ENCODE measurements at regions not wholly inside any gene's neighbourhood (a gene's known extent, or its start where the extent isn't known, plus 50 kb on each side); places are given as distances from the start of the nearest gene placed in this dataset.

DNA sequence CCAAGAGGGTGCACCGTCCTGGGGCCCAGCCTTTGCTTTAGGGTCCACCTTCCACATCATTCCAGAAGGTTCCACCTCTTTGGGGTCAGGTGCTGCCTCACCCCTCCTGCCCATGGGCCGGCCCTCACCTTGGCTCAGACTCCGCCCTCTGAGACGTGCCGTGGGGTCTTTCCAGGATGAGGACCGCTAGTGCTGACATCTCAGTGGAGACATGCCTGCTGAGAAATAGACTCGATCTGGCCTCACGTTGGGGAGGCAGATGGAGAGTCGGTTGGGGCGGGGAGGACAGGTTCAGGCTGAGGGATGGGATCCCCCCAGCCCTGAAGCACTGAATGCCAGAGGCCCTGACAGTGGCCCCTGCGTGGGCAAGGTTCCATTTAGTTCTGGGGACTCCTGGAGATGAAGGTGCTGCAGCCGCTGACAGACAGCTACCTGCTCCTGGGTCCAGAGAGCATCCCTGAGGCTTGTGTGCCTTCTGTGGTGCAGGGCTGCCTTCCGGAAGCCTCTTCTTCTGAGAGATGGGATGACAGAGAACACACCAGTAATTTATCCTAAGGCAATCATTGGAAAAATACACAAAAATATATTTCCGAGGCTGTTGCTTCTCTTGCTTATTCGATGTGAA lies 185.3 kb downstream of the KIF26A start:
- Histone ChIP-seq H3K9ac (ENCODE audit: low read depth, low read length) (no peak overlapping the region), H3K9me3 (ENCODE audit: control insufficient read depth, insufficient read depth, low read length) (no peaks in the 10 kb centered on the region), H3K27me3 (ENCODE audit: control insufficient read depth, insufficient read depth, low read length) (no peaks in the 10 kb centered on the region), H3K4me3 (ENCODE audit: low read depth, low read length) (no peak overlapping the region), H3K4me1 (ENCODE audit: control insufficient read depth, insufficient read depth, low read length) (no peaks in the 10 kb centered on the region), H3K36me3 (ENCODE audit: control insufficient read depth, insufficient read depth, low read length) (no peaks in the 10 kb centered on the region)

DNA sequence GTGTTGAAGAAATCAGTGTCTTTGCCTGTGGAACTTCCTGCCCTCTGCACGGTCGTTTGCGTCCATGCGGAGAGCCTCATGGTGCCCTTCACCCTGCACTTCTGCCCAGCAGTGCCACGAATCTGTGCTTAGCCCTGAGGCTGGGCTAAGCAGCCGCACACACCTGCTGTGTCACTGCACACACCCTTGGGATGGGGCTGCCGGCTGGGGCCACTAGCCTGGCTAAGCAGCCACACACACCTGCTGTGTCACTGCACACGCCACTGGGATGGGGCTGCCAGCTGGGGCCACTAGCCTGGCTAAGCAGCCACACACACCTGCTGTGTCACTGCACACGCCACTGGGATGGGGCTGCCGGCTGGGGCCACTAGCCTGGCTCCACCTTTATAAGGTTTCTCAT lies 188.5 kb downstream of the KIF26A start:
- H3K36me3 ChIP-seq (ENCODE audit: control insufficient read depth, insufficient read depth, low read length) = no peaks in the 10 kb centered on the region
- no peak overlapping the region for H3K9ac ChIP-seq (ENCODE audit: low read depth, low read length)
- no peak overlapping the region for H3K4me3 ChIP-seq (ENCODE audit: low read depth, low read length)
- no peaks in the 10 kb centered on the region for H3K4me1 ChIP-seq (ENCODE audit: control insufficient read depth, insufficient read depth, low read length)
- H3K27me3 ChIP-seq (ENCODE audit: control insufficient read depth, insufficient read depth, low read length) = no peaks in the 10 kb centered on the region
- H3K9me3 ChIP-seq (ENCODE audit: control insufficient read depth, insufficient read depth, low read length) = no peaks in the 10 kb centered on the region

DNA sequence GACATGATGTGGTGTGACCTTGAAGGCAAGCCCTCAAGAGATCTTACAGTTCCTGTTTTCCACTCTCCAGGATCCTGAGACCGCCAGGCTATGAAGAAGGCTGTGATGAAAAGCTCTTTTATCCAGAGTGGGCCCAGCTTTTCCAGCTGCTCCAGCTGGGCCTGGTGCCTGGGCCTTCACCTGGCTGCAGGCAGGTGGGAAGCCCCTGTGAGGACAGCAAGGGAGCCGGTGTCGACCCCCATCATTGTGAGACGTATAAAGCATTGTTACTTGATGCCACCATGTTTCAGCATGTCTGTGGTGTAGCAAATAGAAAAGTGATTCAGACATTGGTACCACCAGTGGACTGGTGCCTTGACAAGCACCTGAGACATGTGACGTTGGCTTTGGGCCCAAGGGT lies 190.2 kb downstream of the KIF26A start:
- H3K27me3 ChIP-seq (ENCODE audit: control insufficient read depth, insufficient read depth, low read length) = no peaks in the 10 kb centered on the region
- no peaks in the 10 kb centered on the region for H3K9me3 ChIP-seq (ENCODE audit: control insufficient read depth, insufficient read depth, low read length)
- H3K4me3 ChIP-seq (ENCODE audit: low read depth, low read length) = no peak overlapping the region
- H3K4me1 ChIP-seq (ENCODE audit: control insufficient read depth, insufficient read depth, low read length) = no peaks in the 10 kb centered on the region
- H3K9ac ChIP-seq (ENCODE audit: low read depth, low read length) = no peak overlapping the region
- H3K36me3 ChIP-seq (ENCODE audit: control insufficient read depth, insufficient read depth, low read length) = no peaks in the 10 kb centered on the region

DNA sequence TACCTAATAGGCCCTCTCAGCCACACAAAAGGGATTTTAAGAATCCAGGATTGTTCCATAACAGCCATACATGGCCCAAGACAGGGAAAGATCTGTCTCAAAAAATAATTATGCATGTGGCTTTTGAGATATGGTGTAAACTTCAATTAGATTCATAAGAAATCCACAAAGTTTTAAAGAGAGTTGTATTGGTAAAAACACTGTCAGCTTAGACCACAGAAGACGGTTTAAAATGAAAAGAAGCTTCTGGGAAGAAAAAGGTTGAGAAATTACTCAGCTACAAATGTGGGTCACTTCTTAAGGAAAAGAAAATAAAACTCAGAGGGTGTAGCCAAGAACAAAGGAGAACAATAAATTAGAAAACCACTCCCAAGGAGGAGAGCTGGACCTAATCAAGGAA lies 191.4 kb downstream of the KIF26A start:
- no peaks in the 10 kb centered on the region for H3K36me3 ChIP-seq (ENCODE audit: control insufficient read depth, insufficient read depth, low read length)
- no peak overlapping the region for H3K9ac ChIP-seq (ENCODE audit: low read depth, low read length)
- H3K27me3 ChIP-seq (ENCODE audit: control insufficient read depth, insufficient read depth, low read length) = no peaks in the 10 kb centered on the region
- no peak overlapping the region for H3K4me3 ChIP-seq (ENCODE audit: low read depth, low read length)
- no peaks in the 10 kb centered on the region for H3K4me1 ChIP-seq (ENCODE audit: control insufficient read depth, insufficient read depth, low read length)
- H3K9me3 ChIP-seq (ENCODE audit: control insufficient read depth, insufficient read depth, low read length) = no peaks in the 10 kb centered on the region

DNA sequence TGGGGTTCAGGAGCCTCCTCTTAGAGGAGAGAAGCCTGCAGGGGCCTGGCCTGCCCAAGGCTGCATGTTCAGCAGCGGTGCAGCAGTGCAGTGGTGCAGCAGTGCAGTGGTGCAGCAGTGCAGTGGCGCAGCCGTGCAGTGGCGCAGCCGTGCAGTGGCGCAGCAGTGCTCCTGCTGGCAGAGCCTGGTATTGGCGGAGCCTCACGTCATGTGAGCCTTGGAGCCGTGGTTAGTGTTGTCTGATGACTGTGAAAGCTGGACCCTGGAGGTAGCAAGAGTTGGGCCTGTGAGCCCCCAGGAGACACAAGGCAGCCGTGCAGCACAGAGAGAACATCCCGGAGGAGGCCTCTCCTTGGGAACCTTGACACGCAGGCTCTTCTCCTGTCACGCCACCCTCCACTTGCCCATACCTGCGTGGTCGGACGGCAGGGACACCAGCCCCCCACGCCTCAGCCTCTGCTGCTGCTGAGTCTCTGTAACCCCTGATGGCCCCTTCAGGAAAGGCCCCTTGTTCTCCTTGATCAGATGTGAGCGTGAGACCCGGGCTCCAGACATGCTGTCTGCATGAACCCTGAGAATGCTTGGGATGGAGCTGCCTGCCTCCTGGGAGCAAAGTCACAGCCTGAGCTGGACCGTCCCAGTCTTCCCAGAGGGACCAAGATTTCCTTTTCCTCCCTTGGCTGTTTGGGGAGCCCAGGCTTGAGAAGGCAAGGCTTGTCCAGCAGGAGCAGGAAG lies 193.7 kb downstream of the KIF26A start:
- H3K9ac ChIP-seq (ENCODE audit: low read depth, low read length) = no peak overlapping the region
- no peaks in the 10 kb centered on the region for H3K27me3 ChIP-seq (ENCODE audit: control insufficient read depth, insufficient read depth, low read length)
- no peaks in the 10 kb centered on the region for H3K36me3 ChIP-seq (ENCODE audit: control insufficient read depth, insufficient read depth, low read length)
- H3K4me1 ChIP-seq (ENCODE audit: control insufficient read depth, insufficient read depth, low read length) = no peaks in the 10 kb centered on the region
- H3K9me3 ChIP-seq (ENCODE audit: control insufficient read depth, insufficient read depth, low read length) = no peaks in the 10 kb centered on the region
- no peak overlapping the region for H3K4me3 ChIP-seq (ENCODE audit: low read depth, low read length)

GRCh38 chr14:104332634-104333270 lies 194.4 kb downstream of the KIF26A start:
- Histone ChIP-seq H3K27me3 (ENCODE audit: control insufficient read depth, insufficient read depth, low read length) (no peaks in the 10 kb centered on the region), H3K36me3 (ENCODE audit: control insufficient read depth, insufficient read depth, low read length) (no peaks in the 10 kb centered on the region), H3K9ac (ENCODE audit: low read depth, low read length) (no peak overlapping the region), H3K4me3 (ENCODE audit: low read depth, low read length) (no peak overlapping the region), H3K9me3 (ENCODE audit: control insufficient read depth, insufficient read depth, low read length) (no peaks in the 10 kb centered on the region), H3K4me1 (ENCODE audit: control insufficient read depth, insufficient read depth, low read length) (no peaks in the 10 kb centered on the region)

- H3K9ac ChIP-seq (ENCODE audit: low read depth, low read length) = no peak overlapping the region
- no peaks in the 10 kb centered on the region for H3K9me3 ChIP-seq (ENCODE audit: control insufficient read depth, insufficient read depth, low read length)
- no peaks in the 10 kb centered on the region for H3K4me1 ChIP-seq (ENCODE audit: control insufficient read depth, insufficient read depth, low read length)
- H3K4me3 ChIP-seq (ENCODE audit: low read depth, low read length) = no peak overlapping the region
- H3K36me3 ChIP-seq (ENCODE audit: control insufficient read depth, insufficient read depth, low read length) = no peaks in the 10 kb centered on the region
- H3K27me3 ChIP-seq (ENCODE audit: control insufficient read depth, insufficient read depth, low read length) = no peaks in the 10 kb centered on the region
Observed at GRCh38 chr14:104333646-104334423, 195.4 kb downstream of the KIF26A start.

- Histone ChIP-seq H3K4me1 (ENCODE audit: control insufficient read depth, insufficient read depth, low read length) (no peaks in the 10 kb centered on the region), H3K27me3 (ENCODE audit: control insufficient read depth, insufficient read depth, low read length) (no peaks in the 10 kb centered on the region), H3K9ac (ENCODE audit: low read depth, low read length) (no peak overlapping the region), H3K4me3 (ENCODE audit: low read depth, low read length) (no peak overlapping the region), H3K9me3 (ENCODE audit: control insufficient read depth, insufficient read depth, low read length) (no peaks in the 10 kb centered on the region), H3K36me3 (ENCODE audit: control insufficient read depth, insufficient read depth, low read length) (no peaks in the 10 kb centered on the region)
Observed at GRCh38 chr14:104334424-104335161, 196.2 kb downstream of the KIF26A start.

DNA sequence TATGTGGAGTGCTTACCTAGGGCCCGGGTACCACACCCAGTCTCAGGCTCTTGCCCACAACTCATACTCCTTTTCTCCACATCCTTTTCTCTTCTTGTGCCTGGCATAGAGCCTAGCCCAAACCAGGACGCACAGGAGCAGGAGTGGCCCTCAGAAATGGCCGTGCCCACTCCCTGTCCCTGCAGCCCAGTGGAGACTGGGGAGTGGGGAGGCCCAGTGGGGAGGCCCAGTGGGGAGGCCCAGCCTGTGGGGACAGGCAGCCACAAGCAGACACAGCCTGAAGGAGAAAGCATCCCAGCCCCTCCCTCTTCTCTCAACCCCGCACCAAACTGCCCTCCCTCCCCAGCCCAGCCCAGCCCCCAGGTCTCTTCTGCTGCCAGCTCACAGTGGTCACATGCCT lies 196.8 kb downstream of the KIF26A start:
- H3K4me1 ChIP-seq (ENCODE audit: control insufficient read depth, insufficient read depth, low read length) = no peaks in the 10 kb centered on the region
- H3K4me3 ChIP-seq (ENCODE audit: low read depth, low read length) = no peak overlapping the region
- H3K36me3 ChIP-seq (ENCODE audit: control insufficient read depth, insufficient read depth, low read length) = no peaks in the 10 kb centered on the region
- no peak overlapping the region for H3K9ac ChIP-seq (ENCODE audit: low read depth, low read length)
- H3K27me3 ChIP-seq (ENCODE audit: control insufficient read depth, insufficient read depth, low read length) = no peaks in the 10 kb centered on the region
- H3K9me3 ChIP-seq (ENCODE audit: control insufficient read depth, insufficient read depth, low read length) = no peaks in the 10 kb centered on the region

DNA sequence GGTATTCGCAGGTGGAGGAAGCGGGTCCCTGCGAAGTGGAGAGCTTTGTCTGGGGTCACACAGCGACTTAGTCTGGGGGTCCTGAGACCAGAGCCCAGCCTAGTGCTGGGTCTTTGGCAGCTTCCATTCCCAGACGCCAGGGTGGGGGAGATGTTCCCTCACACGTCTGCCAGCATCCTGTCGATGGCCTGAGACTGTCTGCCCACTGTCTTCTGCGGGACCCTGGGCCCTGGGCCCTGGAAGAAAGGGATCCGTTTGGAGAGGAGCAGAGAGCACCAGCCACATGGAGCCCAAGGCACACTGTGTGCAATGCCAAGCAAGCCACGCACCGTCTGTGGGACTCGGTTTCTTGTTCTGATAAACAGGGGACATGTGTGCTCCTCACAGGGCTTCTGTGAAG lies 197.2 kb downstream of the KIF26A start:
- H3K27me3 ChIP-seq (ENCODE audit: control insufficient read depth, insufficient read depth, low read length) = no peaks in the 10 kb centered on the region
- H3K4me1 ChIP-seq (ENCODE audit: control insufficient read depth, insufficient read depth, low read length) = no peaks in the 10 kb centered on the region

GRCh38 chr14:104337351-104337750 lies 199.0 kb downstream of the KIF26A start:
- H3K4me1 ChIP-seq (ENCODE audit: control insufficient read depth, insufficient read depth, low read length) = peaks cover 2% of the 10 kb centered on the region
- no peak overlapping the region for H3K9ac ChIP-seq (ENCODE audit: low read depth, low read length)
- H3K27me3 ChIP-seq (ENCODE audit: control insufficient read depth, insufficient read depth, low read length) = no peaks in the 10 kb centered on the region
- no peaks in the 10 kb centered on the region for H3K9me3 ChIP-seq (ENCODE audit: control insufficient read depth, insufficient read depth, low read length)
- H3K4me3 ChIP-seq (ENCODE audit: low read depth, low read length) = no peak overlapping the region
- no peaks in the 10 kb centered on the region for H3K36me3 ChIP-seq (ENCODE audit: control insufficient read depth, insufficient read depth, low read length)

More for the DNA sequence above, 197.2 kb downstream of the KIF26A start:
- Histone ChIP-seq H3K9me3 (ENCODE audit: control insufficient read depth, insufficient read depth, low read length) (no peaks in the 10 kb centered on the region), H3K36me3 (ENCODE audit: control insufficient read depth, insufficient read depth, low read length) (no peaks in the 10 kb centered on the region), H3K9ac (ENCODE audit: low read depth, low read length) (no peak overlapping the region), H3K4me3 (ENCODE audit: low read depth, low read length) (no peak overlapping the region)

Data from iPS-15b (cell line).